Endothelial cell of umbilical vein (primary cell): ENCODE measurements at regions not wholly inside any gene's neighbourhood (a gene's known extent, or its start where the extent isn't known, plus 50 kb on each side); places are given as distances from the start of the nearest gene placed in this dataset.

Experiments used
- BruUV-seq: library from RNA; stranded (reverse); fragments of 400-500 nt; replicated peaks from 2 replicates; lab custom pipeline; 2021; lab: Mats Ljungman, UMichigan
- CTCF ChIA-PET: fragments of 300-600, 350-600 bp; sonication (Branson Sonifier 250); formaldehyde crosslinking; loops from one replicate; lab custom pipeline; 2021; ENCODE audit warnings: antibody characterized with exemption, inconsistent platforms; lab: Charles Lee
- POLR2A ChIA-PET: fragments of 300-600, 350-600 bp; sonication (Branson Sonifier 250); formaldehyde crosslinking; loops from one replicate; lab custom pipeline; 2021; ENCODE audit warnings: antibody characterized with exemption, inconsistent platforms; lab: Charles Lee
- DNase-seq: peaks from one replicate; pipeline ENCODE4 v3.0.0-alpha.2; 2011; ENCODE audit warnings: low read depth, low spot score
- FAIRE-seq: peaks from 2 replicates; lab custom pipeline; 2011; peaks lifted over from hg19 to GRCh38; lab: Jason Lieb, UNC
- H2AFZ ChIP-seq: 2 replicates; pipeline ENCODE4 v1.6.0; 2012; ENCODE audit warnings: low read depth, low read length, control low read depth, inconsistent platforms
- H3K27ac ChIP-seq: 2 replicates; pipeline ENCODE4 v1.5.1; 2011; ENCODE audit warnings: low read depth, mild to moderate bottlenecking, control low read depth, low read length, moderate library complexity; ENCODE audit not compliant: insufficient read depth
- H3K27me3 ChIP-seq, 2 experiments: 2 replicates each; pipeline versions ENCODE4 v1.6.0 to v1.6.1; 2011; ENCODE audit warnings: low read length in 2 of 2, mixed read lengths in 1 of 2; ENCODE audit not compliant: control insufficient read depth in 2 of 2, insufficient read depth in 2 of 2
- H3K36me3 ChIP-seq, 2 experiments: 2 replicates in 1 of 2; 3 replicates in 1 of 2; pipeline ENCODE4 v1.5.1; 2011; ENCODE audit warnings: low read length in 2 of 2, mild to moderate bottlenecking in 1 of 2, moderate library complexity in 1 of 2; ENCODE audit not compliant: control insufficient read depth in 2 of 2, insufficient read depth in 2 of 2; ENCODE audit errors: extremely low read depth in 1 of 2
- H3K4me1 ChIP-seq: 3 replicates; pipeline ENCODE4 v1.5.1; 2011; ENCODE audit warnings: mild to moderate bottlenecking, low read length; ENCODE audit not compliant: control insufficient read depth, insufficient read depth; ENCODE audit errors: extremely low read depth
- H3K4me2 ChIP-seq: 2 replicates; pipeline ENCODE4 v1.6.1; 2011; ENCODE audit warnings: low read length, control low read depth, mixed read lengths; ENCODE audit not compliant: insufficient read depth
- H3K4me3 ChIP-seq, 3 experiments: fragments of 200-600 bp in 1 of 3; sonication (generic), shearing (Covaris generic) in 1 of 3; replicated peaks in 1 of 3; 2 replicates each; pipeline ENCODE4 v1.5.1; 2011 to 2016; ENCODE audit warnings: control low read depth in 3 of 3, low read length in 3 of 3, mild to moderate bottlenecking in 2 of 3, inconsistent platforms in 1 of 3, low read depth in 1 of 3, moderate library complexity in 1 of 3; ENCODE audit not compliant: insufficient read depth in 1 of 3
- H3K79me2 ChIP-seq: 2 replicates; pipeline ENCODE4 v1.6.0; 2012; ENCODE audit warnings: low read length, inconsistent platforms; ENCODE audit not compliant: control insufficient read depth, insufficient read depth
- H3K9ac ChIP-seq: replicated peaks from 2 replicates; pipeline ENCODE3; 2011; ENCODE audit warnings: low read length, control low read depth; ENCODE audit not compliant: insufficient read depth; ENCODE audit errors: extremely low read depth
- H3K9me1 ChIP-seq: replicated peaks from 3 replicates; pipeline ENCODE4 v1.6.0; 2011; ENCODE audit warnings: mild to moderate bottlenecking, low read length; ENCODE audit not compliant: control insufficient read depth, insufficient read depth; ENCODE audit errors: extremely low read depth
- H3K9me3 ChIP-seq: replicated peaks from 2 replicates; pipeline ENCODE4 v1.5.1; 2012; ENCODE audit warnings: low read length, inconsistent platforms; ENCODE audit not compliant: control insufficient read depth, insufficient read depth
- H4K20me1 ChIP-seq: replicated peaks from 2 replicates; pipeline ENCODE3; 2011; ENCODE audit warnings: mild to moderate bottlenecking, low read length; ENCODE audit not compliant: control insufficient read depth, insufficient read depth; ENCODE audit errors: extremely low read depth
- CTCF ChIP-seq, 2 donors: IDR thresholded peaks; 1 replicate in 1 of 2; 2 replicates in 1 of 2; pipeline ENCODE4 v1.5.1; 2011; ENCODE audit warnings: low read length in 2 of 2, mild to moderate bottlenecking in 2 of 2, moderate library complexity in 2 of 2, control low read depth in 1 of 2, inconsistent platforms in 1 of 2, low read depth in 1 of 2; ENCODE audit not compliant: insufficient read depth in 1 of 2; ENCODE audit errors: extremely low read depth in 1 of 2
- EZH2 ChIP-seq: IDR thresholded peaks from 2 replicates; pipeline ENCODE4 v1.6.1; 2012; ENCODE audit warnings: borderline replicate concordance, low read depth, mild to moderate bottlenecking, moderate library complexity, low read length, inconsistent platforms; ENCODE audit not compliant: severe bottlenecking
- FOS ChIP-seq: IDR thresholded peaks from 2 replicates; pipeline ENCODE4 v1.6.1; 2011; ENCODE audit warnings: mild to moderate bottlenecking, low read length, moderate library complexity, borderline replicate concordance; ENCODE audit not compliant: insufficient read depth
- GATA2 ChIP-seq: IDR thresholded peaks from 2 replicates; pipeline ENCODE4 v1.7.0; 2011; ENCODE audit warnings: low read depth, mild to moderate bottlenecking, moderate library complexity, mixed read lengths, low read length; ENCODE audit not compliant: insufficient read length, insufficient read depth
- JUN ChIP-seq: IDR thresholded peaks from 2 replicates; pipeline ENCODE4 v1.6.1; 2011; ENCODE audit warnings: borderline replicate concordance, low read depth; ENCODE audit not compliant: insufficient read length, insufficient read depth
- MAX ChIP-seq: IDR thresholded peaks from 2 replicates; pipeline ENCODE4 v1.6.1; 2011; ENCODE audit not compliant: insufficient read depth, insufficient read length
- MYC ChIP-seq: IDR thresholded peaks from one replicate; pipeline ENCODE4 v1.6.1; 2011; ENCODE audit warnings: mild to moderate bottlenecking, low read depth, low read length
- POLR2A ChIP-seq: IDR thresholded peaks from 2 replicates; pipeline ENCODE4 v1.6.1; 2012; ENCODE audit warnings: low read depth, mild to moderate bottlenecking, control low read depth, low read length
- POLR2AphosphoS5 ChIP-seq: IDR thresholded peaks from 2 replicates; pipeline ENCODE4 v1.6.1; 2012; ENCODE audit warnings: low read depth, mild to moderate bottlenecking, control low read depth, low read length, moderate library complexity; ENCODE audit not compliant: insufficient read depth
- dilution Hi-C: fragments of 300-500 bp; cut with MboI; formaldehyde crosslinking; loops from one replicate; pipeline ENCODE4 v1.15.0; 2019; ENCODE audit warnings: low sequenced_read_pairs; ENCODE audit not compliant: extremely low pct_ligation_motif_present
- intact Hi-C: fragments of 100-400 bp; cut with micrococcal nuclease; formaldehyde crosslinking; loops from one replicate; pipeline ENCODE4 v1.10.0; 2022

- ChIA-PET POLR2A (no interaction called here), CTCF (interaction anchor here (1.0 to 1.5 kb wide), 2 partner anchors 750 kb away, joined by 3 read pairs; no protein-coding TSS in a partner anchor)
- H3K9ac ChIP-seq = no peak overlapping the region
- H3K9me1 ChIP-seq = no peaks in the 10 kb centered on the region
- TF ChIP-seq FOS = no peak
- TF ChIP-seq EZH2 = no peak
- TF ChIP-seq POLR2A = no peak
- no peak for TF ChIP-seq MAX
- no peak for TF ChIP-seq GATA2
- no peak for TF ChIP-seq JUN
- no peak for TF ChIP-seq MYC
- TF ChIP-seq POLR2AphosphoS5 = no peak
- no peak for TF ChIP-seq CTCF (IDR thresholded peaks at IDR 0.05; ENCODE audit: extremely low read depth in 1 of 2, insufficient read depth in 1 of 2, low read depth in 1 of 2, low read length in 2 of 2)
- dilution Hi-C loops (no loop called here), intact Hi-C loops (no loop called here)
- H3K27ac ChIP-seq = no peak overlapping the region
- FAIRE-seq (no peak), DNase-seq (no peak)
- H4K20me1 ChIP-seq = no peaks in the 10 kb centered on the region
- no peak overlapping the region for H3K4me2 ChIP-seq
- H3K4me3 ChIP-seq = no peak overlapping the region
- no peaks in the 10 kb centered on the region for H3K9me3 ChIP-seq
- no peaks in the 10 kb centered on the region for H3K4me1 ChIP-seq
- no peaks in the 10 kb centered on the region for H3K79me2 ChIP-seq
- H3K36me3 ChIP-seq = no peaks in the 10 kb centered on the region
- no peak overlapping the region for H2AFZ ChIP-seq
- peaks cover 14 to 21% of the 10 kb centered on the region in 2 experiments for H3K27me3 ChIP-seq
- BruUV-seq = no TSS peak
Observed at GRCh38 chr10:118246332-118247295, 95.5 kb downstream of the FAM204A start.
